ENCODE measurements at regions not wholly inside any gene's neighbourhood (a gene's known extent, or its start where the extent isn't known, plus 50 kb on each side); places are given as distances from the start of the nearest gene placed in this dataset.
"Not testable (repeated sequence)": the region's sequence is repeated elsewhere in the genome, so short reads cannot be mapped to it uniquely, and the experiment has no call there.

GRCh38 chr18:10249270-10249669 is 205.2 kb upstream of the APCDD1 start:
- Histone ChIP-seq H3K36me3 (no peaks in the 10 kb centered on the region), H3K27me3 (no peaks in the 10 kb centered on the region), H3K9me3 (no peaks in the 10 kb centered on the region), H3K4me3 (no peak overlapping the region), H3K4me1 (peaks cover 0 to 32% of the 10 kb centered on the region in 2 donors), H3K27ac (no peak overlapping the region)
- DNase-seq, result no peak
- intact Hi-C loops (cut with DNase I), result no loop called here
- TF ChIP-seq CTCF (IDR thresholded peaks at IDR 0.05), result no peak
- no peak for ATAC-seq

GRCh38 chr18:10249801-10250200 is 204.6 kb upstream of the APCDD1 start:
- Histone ChIP-seq H3K27me3 (no peaks in the 10 kb centered on the region), H3K4me3 (no peak overlapping the region), H3K4me1 (peaks cover 0 to 29% of the 10 kb centered on the region in 2 donors), H3K36me3 (no peaks in the 10 kb centered on the region), H3K9me3 (no peaks in the 10 kb centered on the region), H3K27ac (no peak overlapping the region)
- ATAC-seq (no peak), DNase-seq (no peak)
- TF ChIP-seq CTCF (IDR thresholded peaks at IDR 0.05), result no peak
- intact Hi-C loops (cut with DNase I), result no loop called here

GRCh38 chr18:10252494-10252893 is 201.9 kb upstream of the APCDD1 start:
- intact Hi-C loops (cut with DNase I), result no loop called here
- ATAC-seq, result no peak
- Histone ChIP-seq H3K27me3 (no peaks in the 10 kb centered on the region), H3K27ac (no peak overlapping the region), H3K36me3 (no peaks in the 10 kb centered on the region), H3K9me3 (no peaks in the 10 kb centered on the region), H3K4me3 (no peak overlapping the region), H3K4me1 (peaks cover 0 to 11% of the 10 kb centered on the region in 2 donors)
- no peak for TF ChIP-seq CTCF (IDR thresholded peaks at IDR 0.05)
- DNase-seq, result no peak

GRCh38 chr18:10252952-10253705 is 201.3 kb upstream of the APCDD1 start:
- no peak overlapping the region for H3K27ac ChIP-seq
- no peaks in the 10 kb centered on the region for H3K27me3 ChIP-seq
- no peak for TF ChIP-seq CTCF (IDR thresholded peaks at IDR 0.05)
- no peaks in the 10 kb centered on the region for H3K9me3 ChIP-seq
- no peak overlapping the region for H3K4me3 ChIP-seq
- intact Hi-C loops (cut with DNase I), result no loop called here
- ATAC-seq (peak; percentile 86), DNase-seq (no peak)
- H3K36me3 ChIP-seq, result no peaks in the 10 kb centered on the region
- H3K4me1 ChIP-seq, result peaks cover 0 to 10% of the 10 kb centered on the region in 2 donors

DNA sequence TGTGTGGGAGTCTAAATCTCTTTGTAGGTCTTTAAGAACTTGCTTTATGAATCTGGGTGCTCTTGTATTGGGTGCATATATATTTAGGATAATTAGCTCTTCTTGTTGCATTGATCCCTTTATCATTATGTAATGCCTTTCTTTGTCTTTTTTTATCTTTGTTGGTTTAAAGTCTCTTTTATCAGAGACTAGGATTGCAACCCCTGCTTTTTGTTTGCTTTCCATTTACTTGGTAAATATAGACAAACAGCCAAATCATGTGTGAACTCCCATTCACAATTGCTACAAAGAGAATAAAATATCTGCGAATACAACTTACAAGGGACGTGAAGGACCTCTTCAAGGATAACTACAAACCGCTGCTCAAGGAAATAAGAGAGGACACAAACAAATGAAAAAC is 198.2 kb upstream of the APCDD1 start:
- DNase-seq; H3K4me1 ChIP-seq; H3K27ac ChIP-seq; H3K27me3 ChIP-seq; intact Hi-C loops (cut with DNase I); H3K36me3 ChIP-seq; ATAC-seq; H3K9me3 ChIP-seq; H3K4me3 ChIP-seq: not testable (repeated sequence)
